Muscle of back (tissue), 3 donors: ENCODE measurements at regions not wholly inside any gene's neighbourhood (a gene's known extent, or its start where the extent isn't known, plus 50 kb on each side); places are given as distances from the start of the nearest gene placed in this dataset.
"Not testable (repeated sequence)": the region's sequence is repeated elsewhere in the genome, so short reads cannot be mapped to it uniquely, and the experiment has no call there.

ENCODE experiments used
- DNase-seq, 3 donors: peaks; one replicate each; pipeline versions ENCODE4 v3.0.0 to v3.0.0-alpha.2; 2013

DNA sequence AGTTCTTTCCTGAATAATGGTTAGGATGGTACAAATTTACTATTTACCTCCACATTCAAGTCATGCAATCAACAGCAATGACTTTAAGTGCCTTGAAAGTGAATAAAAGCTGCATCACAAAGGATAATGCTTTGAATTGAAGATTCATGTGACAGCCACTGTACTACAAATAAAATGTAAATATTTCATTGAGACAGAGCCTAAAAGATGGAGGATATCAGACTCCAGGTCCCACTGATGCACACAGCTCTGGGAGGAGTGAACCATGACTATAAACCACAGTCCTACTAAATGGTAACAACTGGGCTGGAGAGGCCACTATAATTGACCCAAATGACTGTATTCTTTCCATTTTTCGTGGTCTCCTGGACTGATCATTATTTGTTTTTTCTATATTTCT, 576.9 kb downstream of the ADCYAP1 start:
- no peak for DNase-seq

GRCh38 chr18:1483385-1483784, 578.7 kb downstream of the ADCYAP1 start:
- peak in 2 of 3 donors; percentile 0 to 36 for DNase-seq

- DNase-seq: no peak
These were observed 582.8 kb downstream of the ADCYAP1 start for GRCh38 chr18:1487457-1487856.

- DNase-seq: no peak
These were observed 583.7 kb downstream of the ADCYAP1 start for GRCh38 chr18:1488394-1488793.

- no peak for DNase-seq
These were observed 584.3 kb downstream of the ADCYAP1 start for GRCh38 chr18:1488957-1489356.

- DNase-seq: no peak
These were observed 590.7 kb downstream of the ADCYAP1 start for GRCh38 chr18:1495387-1495786.

DNA sequence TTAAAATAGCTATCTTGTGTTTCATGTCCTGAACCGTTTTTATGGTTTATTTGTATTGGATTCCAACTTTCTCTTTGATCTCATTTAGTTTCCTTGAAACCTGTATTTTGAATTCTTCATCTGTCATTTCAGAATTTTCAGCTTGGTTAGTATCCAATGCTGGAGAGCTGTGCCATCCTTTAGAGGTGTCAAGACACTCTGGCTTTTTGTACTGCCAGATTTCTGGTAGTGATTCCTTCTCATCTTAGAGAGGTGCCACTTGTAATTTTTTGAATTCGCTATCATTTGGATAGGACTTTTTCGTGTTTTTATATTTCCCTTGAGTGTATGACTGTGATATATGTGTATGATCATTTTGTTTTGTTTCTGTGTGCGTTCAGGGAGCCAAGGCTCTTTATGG, 591.4 kb downstream of the ADCYAP1 start:
- no peak for DNase-seq

DNA sequence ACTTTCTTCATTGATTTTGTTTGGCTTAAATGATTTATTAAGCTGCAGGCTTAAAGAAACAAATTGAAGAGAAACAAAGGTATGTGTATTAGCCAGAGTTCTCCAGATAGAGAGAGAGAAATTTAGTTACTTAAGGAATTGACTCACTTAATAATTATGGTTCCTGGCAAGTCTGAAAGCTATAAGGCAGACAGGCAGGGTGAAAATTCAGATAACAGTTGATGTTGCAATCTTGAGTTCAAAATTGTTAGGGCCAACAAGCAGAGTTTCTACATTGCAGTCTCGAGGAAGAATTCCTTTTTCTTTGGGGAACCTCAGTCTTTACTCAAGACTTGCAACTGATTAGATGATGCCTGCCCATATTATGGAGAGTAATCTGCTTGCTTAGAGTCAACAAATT, 593.5 kb downstream of the ADCYAP1 start:
- DNase-seq: no peak

GRCh38 chr18:1499265-1499664, 594.6 kb downstream of the ADCYAP1 start:
- DNase-seq: no peak

DNA sequence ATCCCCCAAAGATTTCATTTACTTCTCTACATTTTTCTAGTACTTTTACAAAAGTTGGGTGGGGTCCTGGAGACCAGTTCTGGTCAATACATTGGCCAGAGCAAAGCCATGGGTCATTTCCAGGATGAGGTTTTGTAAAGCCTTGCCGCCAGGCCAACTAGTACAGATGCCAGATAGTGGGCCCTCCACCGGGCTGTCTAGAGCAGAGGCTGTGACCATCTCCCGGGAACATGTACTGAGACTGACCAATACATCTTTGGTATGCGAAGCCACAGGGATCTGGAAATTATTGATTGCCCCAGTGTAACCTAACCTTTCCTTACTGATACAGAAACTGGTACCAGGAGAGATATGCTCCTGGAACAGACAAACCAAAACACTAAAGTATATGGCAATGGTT, 599.2 kb downstream of the ADCYAP1 start:
- DNase-seq: peak in 1 of 3 donors; percentile 17

- DNase-seq: no peak
These were observed 601.2 kb downstream of the ADCYAP1 start for GRCh38 chr18:1505856-1506255.

DNA sequence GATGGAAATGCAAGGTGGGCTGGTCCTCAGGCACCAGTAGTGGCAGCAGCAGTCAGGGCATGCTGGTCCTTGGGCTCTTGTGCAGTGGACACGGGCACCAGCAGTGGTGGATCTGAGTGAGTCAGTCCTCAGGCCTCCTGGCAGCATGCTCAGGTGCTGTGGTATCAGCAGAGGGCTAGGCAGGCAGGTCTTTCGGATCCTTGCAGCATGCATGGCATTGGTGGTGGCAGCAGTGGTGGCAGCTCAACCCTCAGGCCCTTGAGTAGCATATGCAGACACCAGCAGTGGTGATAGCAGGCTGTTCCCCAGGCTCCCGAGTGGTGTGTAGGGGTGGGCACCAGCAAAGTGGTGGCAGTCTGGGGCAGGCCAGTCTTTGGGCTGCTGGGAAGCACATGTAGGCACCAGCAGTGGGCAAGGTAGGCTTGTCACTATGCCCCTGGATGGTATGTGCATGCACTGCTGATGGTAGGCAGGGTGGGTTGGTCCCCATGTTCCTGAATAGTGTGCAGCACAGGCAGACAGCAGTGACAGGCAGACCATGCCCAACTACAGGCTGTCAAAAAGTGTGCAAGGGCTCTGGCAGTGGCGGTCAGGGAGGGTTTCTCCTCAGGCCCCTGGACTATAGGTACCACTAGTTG, 606.0 kb downstream of the ADCYAP1 start:
- no peak for DNase-seq

GRCh38 chr18:1511619-1512311, 607.1 kb downstream of the ADCYAP1 start:
- DNase-seq: no peak

DNA sequence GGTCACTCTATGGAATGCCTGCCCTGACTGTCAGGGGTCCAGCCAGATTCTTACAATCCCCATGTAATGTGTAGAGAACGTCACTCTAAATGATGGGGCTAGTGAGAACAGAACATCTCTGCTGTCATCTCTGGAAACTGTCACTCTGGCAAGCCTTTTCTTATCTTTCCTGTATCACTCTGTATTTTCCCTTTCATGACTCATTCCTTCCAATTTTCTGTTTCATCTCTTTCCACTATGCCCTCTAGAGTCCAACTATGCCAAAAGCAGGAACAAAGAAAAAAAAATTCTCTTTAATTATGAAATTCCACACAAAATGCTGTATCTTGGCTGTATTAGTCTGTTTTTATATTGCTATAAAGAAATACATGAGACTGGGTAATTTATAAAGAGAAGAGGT, 608.8 kb downstream of the ADCYAP1 start:
- no peak for DNase-seq

DNA sequence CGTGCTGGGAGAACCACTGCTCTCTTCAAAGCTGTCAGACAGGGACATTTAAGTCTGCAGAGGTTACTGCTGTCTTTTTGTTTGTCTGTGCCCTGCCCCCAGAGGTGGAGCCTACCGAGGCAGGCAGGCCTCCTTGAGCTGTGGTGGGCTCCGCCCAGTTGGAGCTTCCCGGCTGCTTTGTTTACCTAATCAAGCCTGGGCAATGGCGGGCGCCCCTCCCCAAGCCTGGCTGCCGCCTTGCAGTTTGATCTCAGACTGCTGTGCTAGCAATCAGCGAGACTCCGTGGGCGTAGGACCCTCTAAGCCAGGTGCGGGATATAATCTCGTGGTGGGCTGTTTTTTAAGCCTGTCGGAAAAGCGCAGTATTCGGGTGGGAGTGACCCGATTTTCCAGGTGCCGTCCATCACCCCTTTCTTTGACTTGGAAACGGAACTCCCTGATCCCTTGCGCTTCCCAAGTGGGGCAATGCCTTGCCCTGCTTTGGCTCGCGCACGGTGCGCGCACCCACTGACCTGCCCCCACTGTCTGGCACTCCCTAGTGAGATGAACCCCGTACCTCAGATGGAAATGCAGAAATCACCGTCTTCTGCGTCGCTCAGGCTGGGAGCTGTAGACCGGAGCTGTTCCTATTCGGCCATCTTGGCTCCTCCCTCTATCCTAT, 617.0 kb downstream of the ADCYAP1 start:
- not testable (repeated sequence) for DNase-seq

DNA sequence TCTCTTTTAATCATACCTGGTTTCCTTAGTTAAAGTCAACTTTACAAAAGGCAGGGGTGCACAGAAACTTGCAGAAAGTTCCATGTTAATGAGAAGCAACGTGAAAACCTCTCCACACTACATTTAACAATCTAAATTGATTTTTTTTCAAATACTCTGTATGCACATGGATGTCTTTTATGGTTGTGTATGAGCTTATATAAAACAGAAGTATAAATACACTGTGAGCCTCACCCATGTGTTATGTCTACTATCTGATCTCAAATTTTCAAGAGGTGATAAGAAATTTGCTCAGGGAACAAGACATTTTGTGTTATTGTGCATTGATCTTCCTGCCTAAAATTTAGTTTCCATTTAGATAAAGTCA, 617.6 kb downstream of the ADCYAP1 start:
- no peak for DNase-seq

- no peak for DNase-seq
These were observed 622.3 kb downstream of the ADCYAP1 start for GRCh38 chr18:1526991-1527390.

- no peak for DNase-seq
These were observed 623.1 kb downstream of the ADCYAP1 start for GRCh38 chr18:1527805-1528204.

GRCh38 chr18:1528447-1528846, 623.8 kb downstream of the ADCYAP1 start:
- DNase-seq: no peak

DNA sequence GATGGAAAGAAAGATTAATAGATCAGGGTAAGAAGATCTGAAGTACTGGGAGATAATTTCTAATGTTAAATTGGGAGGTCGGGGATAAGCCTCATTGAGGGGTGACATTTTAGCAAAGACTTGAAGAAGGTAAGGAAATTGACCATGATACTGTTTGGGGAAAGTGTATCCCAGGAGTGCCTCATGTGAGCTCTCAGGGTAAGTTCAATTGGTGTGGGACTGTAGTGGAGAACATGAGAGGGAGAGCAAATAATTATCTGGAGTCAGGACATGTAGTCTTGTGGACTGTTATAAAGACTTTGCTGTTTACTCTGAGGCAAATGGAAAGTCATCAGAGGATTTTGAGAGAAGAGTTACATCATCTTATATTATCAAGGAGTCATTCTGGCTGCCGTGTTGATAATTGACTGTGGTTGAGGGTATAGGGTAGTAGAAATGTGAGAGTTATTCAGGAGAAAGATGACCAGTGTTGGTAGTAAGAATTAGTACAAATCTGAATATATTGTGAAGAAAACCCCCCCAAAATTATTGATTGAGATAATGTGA, 624.4 kb downstream of the ADCYAP1 start:
- no peak for DNase-seq

DNA sequence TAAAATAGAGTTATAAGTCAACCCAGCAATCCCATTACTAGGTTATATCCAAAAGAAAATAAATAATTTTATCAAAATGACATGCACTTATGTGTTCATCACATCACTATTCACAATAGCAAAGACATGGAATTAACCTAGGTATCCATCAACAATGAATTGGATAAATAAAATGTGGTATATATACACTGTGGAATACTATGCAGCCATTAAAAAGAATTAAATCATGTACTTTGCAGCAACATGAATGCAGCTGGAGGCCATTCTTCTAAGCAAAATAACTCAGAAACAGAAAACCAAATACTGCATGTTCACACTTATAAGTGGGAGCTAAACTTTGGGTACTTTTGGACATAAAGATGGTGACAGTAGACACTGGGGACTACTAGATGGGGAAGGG, 626.0 kb downstream of the ADCYAP1 start:
- DNase-seq: no peak

DNA sequence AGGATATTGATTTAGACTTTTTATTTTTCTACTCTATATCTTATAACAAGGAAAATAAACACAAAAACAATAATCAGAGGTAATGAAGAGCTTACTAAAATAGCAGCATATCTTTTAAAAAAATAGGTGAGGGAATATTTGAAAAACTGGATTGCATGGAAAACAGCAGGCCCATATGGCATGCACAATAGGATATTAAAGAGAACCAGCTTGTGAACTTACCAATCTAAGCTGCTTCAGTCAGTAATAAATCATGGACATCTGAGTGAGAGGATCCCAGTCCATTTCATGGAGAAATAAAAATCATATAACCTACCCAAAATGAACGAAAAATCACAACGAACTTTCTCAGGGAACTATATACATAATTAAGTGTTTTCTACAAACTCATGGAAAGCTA, 634.6 kb downstream of the ADCYAP1 start:
- no peak for DNase-seq

DNA sequence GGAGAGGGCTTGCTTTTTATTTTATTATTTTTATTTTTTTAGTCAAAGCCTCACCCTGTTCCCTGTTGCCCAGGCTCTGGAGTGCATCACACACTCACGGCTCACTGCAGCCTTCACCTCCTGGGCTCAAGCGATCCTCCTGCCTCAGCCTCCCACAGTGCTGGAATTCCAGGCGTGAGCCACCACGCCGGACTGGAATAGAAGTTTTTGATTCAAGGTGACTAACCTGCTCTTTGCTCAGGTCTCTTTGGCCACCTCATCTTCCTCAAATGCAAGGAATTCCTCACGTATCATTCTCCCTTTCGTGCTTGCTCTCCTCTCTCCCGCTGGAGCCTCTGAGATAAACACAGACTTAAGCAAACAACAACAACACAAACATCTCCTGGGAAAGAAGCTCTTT, 636.8 kb downstream of the ADCYAP1 start:
- DNase-seq: no peak
